Activated CD4-positive, alpha-beta T cell treated with anti-CD3 and anti-CD28 coated beads for 1 hour (primary cell): ENCODE measurements at regions not wholly inside any gene's neighbourhood (a gene's known extent, or its start where the extent isn't known, plus 50 kb on each side); places are given as distances from the start of the nearest gene placed in this dataset.
"Not testable (repeated sequence)": the region's sequence is repeated elsewhere in the genome, so short reads cannot be mapped to it uniquely, and the experiment has no call there.

Experiments
- DNase-seq: peaks from one replicate; pipeline ENCODE4 v3.0.0-alpha.2; 2020

- DNase-seq: no peak
These were observed 131.5 kb downstream of the ZNF608 start for GRCh38 chr5:124614836-124615385.

- no peak for DNase-seq
These were observed 132.3 kb downstream of the ZNF608 start for GRCh38 chr5:124614105-124614504.

- no peak for DNase-seq
These were observed 133.0 kb downstream of the ZNF608 start for GRCh38 chr5:124613273-124613953.

GRCh38 chr5:124612023-124612422 lies 134.4 kb downstream of the ZNF608 start:
- no peak for DNase-seq

- DNase-seq: not testable (repeated sequence)
These were observed 135.2 kb downstream of the ZNF608 start for GRCh38 chr5:124611262-124611661.

- not testable (repeated sequence) for DNase-seq
These were observed 136.8 kb downstream of the ZNF608 start for GRCh38 chr5:124609685-124610084.

GRCh38 chr5:124606543-124606942 lies 139.9 kb downstream of the ZNF608 start:
- DNase-seq: no peak

- DNase-seq: no peak
These were observed 140.3 kb downstream of the ZNF608 start for GRCh38 chr5:124606093-124606492.

GRCh38 chr5:124605541-124605940 lies 140.9 kb downstream of the ZNF608 start:
- DNase-seq: no peak

GRCh38 chr5:124604419-124604818 lies 142.0 kb downstream of the ZNF608 start:
- no peak for DNase-seq

- DNase-seq: no peak
These were observed 143.4 kb downstream of the ZNF608 start for GRCh38 chr5:124602925-124603650.

GRCh38 chr5:124599028-124599973 lies 147.1 kb downstream of the ZNF608 start:
- DNase-seq: no peak

- no peak for DNase-seq
These were observed 149.6 kb downstream of the ZNF608 start for GRCh38 chr5:124596595-124597421.

- no peak for DNase-seq
These were observed 152.5 kb downstream of the ZNF608 start for GRCh38 chr5:124593952-124594351.

- DNase-seq: no peak
These were observed 153.5 kb downstream of the ZNF608 start for GRCh38 chr5:124592891-124593290.

- DNase-seq: no peak
These were observed 154.9 kb downstream of the ZNF608 start for GRCh38 chr5:124591583-124591982.

GRCh38 chr5:124590686-124591085 lies 155.8 kb downstream of the ZNF608 start:
- no peak for DNase-seq

GRCh38 chr5:124587280-124587679 lies 159.2 kb downstream of the ZNF608 start:
- no peak for DNase-seq

- DNase-seq: no peak
These were observed 161.3 kb downstream of the ZNF608 start for GRCh38 chr5:124584991-124585715.

GRCh38 chr5:124583469-124584350 lies 162.7 kb downstream of the ZNF608 start:
- DNase-seq: no peak

- DNase-seq: no peak
These were observed 163.9 kb downstream of the ZNF608 start for GRCh38 chr5:124582561-124582840.
